H9 (cell line): ENCODE measurements at regions not wholly inside any gene's neighbourhood (a gene's known extent, or its start where the extent isn't known, plus 50 kb on each side); places are given as distances from the start of the nearest gene placed in this dataset.

ENCODE experiments used
- DNase-seq: peaks from one replicate; pipeline ENCODE4 v3.0.0-alpha.2; 2017
- H2AFZ ChIP-seq: one replicate; pipeline ENCODE4 v1.6.1; 2013; ENCODE audit warnings: mild to moderate bottlenecking, low read length, control low read depth, moderate library complexity
- H2AK5ac ChIP-seq: 2 replicates; pipeline ENCODE4 v1.6.1; 2013; ENCODE audit warnings: low read length, control low read depth, mixed read lengths; ENCODE audit not compliant: insufficient read length
- H2BK120ac ChIP-seq: one replicate; pipeline ENCODE4 v1.6.1; 2013; ENCODE audit warnings: low read depth, mild to moderate bottlenecking, low read length, control low read depth, inconsistent platforms; ENCODE audit not compliant: poor library complexity, severe bottlenecking
- H2BK12ac ChIP-seq: 2 replicates; pipeline ENCODE4 v1.6.1; 2013; ENCODE audit warnings: low read length, control low read depth, mixed read lengths, low read depth; ENCODE audit not compliant: insufficient read length
- H2BK15ac ChIP-seq: 2 replicates; pipeline ENCODE4 v1.6.1; 2013; ENCODE audit warnings: low read depth, low read length, control low read depth
- H2BK20ac ChIP-seq: one replicate; pipeline ENCODE4 v1.6.1; 2013; ENCODE audit warnings: low read depth, mild to moderate bottlenecking, low read length, control low read depth, inconsistent platforms; ENCODE audit not compliant: poor library complexity, severe bottlenecking
- H2BK5ac ChIP-seq: 2 replicates; pipeline ENCODE4 v1.6.1; 2013; ENCODE audit warnings: low read length, control low read depth, mixed read lengths; ENCODE audit not compliant: insufficient read length
- H3K14ac ChIP-seq: 2 replicates; pipeline ENCODE4 v1.6.1; 2013; ENCODE audit warnings: low read length, control low read depth; ENCODE audit not compliant: insufficient read depth
- H3K18ac ChIP-seq: 2 replicates; pipeline ENCODE4 v1.6.1; 2013; ENCODE audit warnings: low read depth, mild to moderate bottlenecking, mixed read lengths, low read length, control low read depth; ENCODE audit not compliant: insufficient read length
- H3K23ac ChIP-seq: 2 replicates; pipeline ENCODE4 v1.6.1; 2013; ENCODE audit warnings: low read length, control low read depth, mixed read lengths, low read depth; ENCODE audit not compliant: insufficient read length
- H3K23me2 ChIP-seq: 2 replicates; pipeline ENCODE4 v1.6.1; 2013; ENCODE audit warnings: low read depth, mild to moderate bottlenecking, mixed read lengths, low read length, control low read depth; ENCODE audit not compliant: insufficient read length, poor library complexity, severe bottlenecking
- H3K27ac ChIP-seq: 2 replicates; pipeline ENCODE4 v1.5.1; 2013; ENCODE audit warnings: low read length, control low read depth, mixed read lengths, low read depth; ENCODE audit not compliant: insufficient read length
- H3K27me3 ChIP-seq: 2 replicates; pipeline ENCODE4 v1.6.1; 2013; ENCODE audit warnings: low read length, control low read depth, inconsistent platforms; ENCODE audit not compliant: insufficient read depth
- H3K4ac ChIP-seq: 2 replicates; pipeline ENCODE4 v1.6.1; 2013; ENCODE audit warnings: low read depth, mild to moderate bottlenecking, control low read depth, inconsistent platforms, low read length, moderate library complexity
- H3K4me1 ChIP-seq: 2 replicates; pipeline ENCODE4 v1.6.1; 2013; ENCODE audit warnings: low read length, control low read depth, inconsistent platforms; ENCODE audit not compliant: insufficient read depth
- H3K4me2 ChIP-seq: 2 replicates; pipeline ENCODE4 v1.6.1; 2013; ENCODE audit warnings: low read length, control low read depth, mixed read lengths; ENCODE audit not compliant: insufficient read length, insufficient read depth
- H3K56ac ChIP-seq: 2 replicates; pipeline ENCODE4 v1.6.1; 2013; ENCODE audit warnings: low read depth, mild to moderate bottlenecking, mixed read lengths, low read length, control low read depth; ENCODE audit not compliant: insufficient read length
- H3K79me1 ChIP-seq: 2 replicates; pipeline ENCODE4 v1.6.1; 2013; ENCODE audit warnings: low read depth, mild to moderate bottlenecking, moderate library complexity, low read length, control low read depth, inconsistent platforms; ENCODE audit not compliant: insufficient read depth, poor library complexity, severe bottlenecking
- H3K79me2 ChIP-seq: 2 replicates; pipeline ENCODE4 v1.6.1; 2013; ENCODE audit warnings: low read length, control low read depth, inconsistent platforms; ENCODE audit not compliant: insufficient read depth
- H3K9ac ChIP-seq: 2 replicates; pipeline ENCODE4 v1.6.1; 2013; ENCODE audit warnings: low read length, control low read depth, mixed read lengths; ENCODE audit not compliant: insufficient read length; ENCODE audit errors: extremely low read depth
- H3K9me3 ChIP-seq: one replicate; pipeline ENCODE4 v1.6.1; 2013; ENCODE audit warnings: low read depth, low read length, inconsistent platforms; ENCODE audit not compliant: control insufficient read depth
- H3T11ph ChIP-seq: one replicate; pipeline ENCODE4 v1.6.1; 2013; ENCODE audit warnings: mild to moderate bottlenecking, low read length, control low read depth, inconsistent platforms
- H4K20me1 ChIP-seq: one replicate; pipeline ENCODE4 v1.6.1; 2013; ENCODE audit not compliant: control insufficient read depth, insufficient read length, insufficient read depth
- H4K5ac ChIP-seq: 2 replicates; pipeline ENCODE4 v1.6.1; 2013; ENCODE audit warnings: low read depth, mild to moderate bottlenecking, mixed read lengths, low read length, control low read depth; ENCODE audit not compliant: insufficient read length
- H4K8ac ChIP-seq: replicated peaks from 2 replicates; pipeline ENCODE4 v1.6.1; 2013; ENCODE audit warnings: low read length, control low read depth, mixed read lengths, low read depth; ENCODE audit not compliant: insufficient read length
- H4K91ac ChIP-seq: 2 replicates; pipeline ENCODE4 v1.6.1; 2013; ENCODE audit warnings: low read depth, mild to moderate bottlenecking, moderate library complexity, mixed read lengths, low read length, control low read depth; ENCODE audit not compliant: insufficient read length
- H3K27ac Mint-ChIP-seq, 3 experiments: 2 replicates in 2 of 3; 3 replicates in 1 of 3; pipeline ENCODE4 v1.8.0; 2020 to 2021; ENCODE audit warnings: mixed read lengths in 3 of 3, mild to moderate bottlenecking in 1 of 3, moderate library complexity in 1 of 3
- H3K27me3 Mint-ChIP-seq: 2 replicates; pipeline ENCODE4 v1.8.0; 2021; ENCODE audit warnings: low read depth, mild to moderate bottlenecking, moderate library complexity, mixed read lengths
- H3K36me3 Mint-ChIP-seq, 3 experiments: 2 replicates in 2 of 3; 3 replicates in 1 of 3; pipeline ENCODE4 v1.8.0; 2020 to 2021; ENCODE audit warnings: low read depth in 3 of 3, mixed read lengths in 3 of 3; ENCODE audit not compliant: insufficient read depth in 1 of 3
- H3K4me1 Mint-ChIP-seq, 2 experiments: 2 replicates each; pipeline ENCODE4 v1.8.0; 2020; ENCODE audit warnings: mixed read lengths in 2 of 2
- H3K4me3 Mint-ChIP-seq, 2 experiments: 2 replicates in 1 of 2; 3 replicates in 1 of 2; pipeline ENCODE4 v1.8.0; 2020 to 2021; ENCODE audit warnings: mild to moderate bottlenecking in 2 of 2, mixed read lengths in 2 of 2, moderate library complexity in 1 of 2
- H3K9me3 Mint-ChIP-seq, 2 experiments: 2 replicates in 1 of 2; 3 replicates in 1 of 2; pipeline ENCODE4 v1.8.0; 2020; ENCODE audit warnings: mild to moderate bottlenecking in 2 of 2, mixed read lengths in 2 of 2, moderate library complexity in 1 of 2
- WGBS: extraction: QIAGEN DNeasy Blood & Tissue Kit; methylation state at CpG from one replicate; pipeline ENCODE4 v1.1.7; 2013; ENCODE audit warnings: missing lambda C conversion rate, low lambda C conversion rate, mixed read lengths; ENCODE audit not compliant: insufficient read length; ENCODE audit errors: extremely low coverage; 5-methylcytosine and 5-hydroxymethylcytosine counted together
- TF ChIP-seq, protein P1 (sequence below): fragments of 200-600 bp; sonication (generic); conservative IDR thresholded peaks from 3 replicates; pipeline ENCODE4 v1.8.0; 2021; ENCODE audit warnings: antibody characterized with exemption, mild to moderate bottlenecking

DNA sequence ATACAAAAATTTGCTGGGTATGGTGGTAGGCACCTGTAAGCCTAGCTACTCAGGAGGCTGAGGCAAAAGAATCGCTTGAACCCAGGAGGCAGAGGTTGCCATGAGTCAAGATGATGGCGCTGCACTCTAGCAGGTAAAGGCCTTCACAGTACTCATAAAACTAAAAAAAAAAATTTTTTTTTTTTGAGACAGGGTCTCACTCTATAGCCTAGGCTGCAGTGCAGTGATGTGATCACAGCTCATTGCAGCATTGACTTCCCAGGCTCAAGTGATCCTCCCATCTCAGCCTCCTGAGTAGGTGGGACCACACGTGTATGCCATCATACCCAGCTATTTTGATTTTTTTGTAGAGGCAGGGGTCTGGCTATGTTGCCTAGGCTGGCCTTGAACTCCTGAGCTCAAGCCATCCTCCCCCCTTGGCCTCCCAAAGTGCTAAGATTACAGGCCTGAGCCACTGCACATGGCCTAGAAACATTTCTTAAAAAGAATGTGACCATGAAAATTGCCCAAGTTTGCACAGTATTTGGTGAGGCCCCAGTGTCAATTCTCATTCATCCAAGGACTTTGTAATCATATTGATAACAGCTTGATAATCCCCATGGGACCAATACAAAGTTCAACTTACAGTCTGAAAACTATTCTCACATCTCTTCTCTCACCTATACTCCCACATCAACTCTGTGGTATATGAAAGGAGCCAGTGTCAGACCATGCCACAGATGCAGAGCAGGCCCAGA lies 64.2 kb upstream of the MYCN start:
- Histone ChIP-seq H3K9me3 (peaks cover 4% of the 10 kb centered on the region), H4K5ac (no peak overlapping the region), H3T11ph (no peak overlapping the region), H2BK5ac (no peak overlapping the region), H3K4me2 (no peak overlapping the region), H3K4ac (no peak overlapping the region), H2AFZ (no peak overlapping the region), H3K56ac (no peak overlapping the region), H2BK12ac (no peak overlapping the region), H3K79me1 (no peaks in the 10 kb centered on the region), H3K4me1 (no peaks in the 10 kb centered on the region), H4K8ac (no peak overlapping the region), H2AK5ac (no peak overlapping the region), H2BK20ac (no peak overlapping the region), H3K23ac (no peak overlapping the region), H3K23me2 (no peaks in the 10 kb centered on the region), H3K18ac (no peak overlapping the region), H4K20me1 (no peaks in the 10 kb centered on the region), H3K27ac (no peak overlapping the region), H2BK15ac (no peak overlapping the region), H3K9ac (no peak overlapping the region), H3K79me2 (no peaks in the 10 kb centered on the region), H3K27me3 (no peaks in the 10 kb centered on the region), H2BK120ac (no peak overlapping the region), H4K91ac (no peak overlapping the region), H3K14ac (no peak overlapping the region)
- no peak for DNase-seq
- Mint-ChIP-seq H3K27me3 (peaks cover 1% of the 10 kb centered on the region; the same call in 1 of the 2 replicates), H3K9me3 (peaks cover 17 to 19% of the 10 kb centered on the region in 2 experiments), H3K4me1 (peaks cover 4 to 5% of the 10 kb centered on the region in 2 experiments), H3K36me3 (peaks cover 0 to 7% (median 5%) of the 10 kb centered on the region in 3 experiments; a peak in 3 of 7 replicates), H3K27ac (no peak overlapping the region), H3K4me3 (no peak overlapping the region)
- TF ChIP-seq, protein P1, sequence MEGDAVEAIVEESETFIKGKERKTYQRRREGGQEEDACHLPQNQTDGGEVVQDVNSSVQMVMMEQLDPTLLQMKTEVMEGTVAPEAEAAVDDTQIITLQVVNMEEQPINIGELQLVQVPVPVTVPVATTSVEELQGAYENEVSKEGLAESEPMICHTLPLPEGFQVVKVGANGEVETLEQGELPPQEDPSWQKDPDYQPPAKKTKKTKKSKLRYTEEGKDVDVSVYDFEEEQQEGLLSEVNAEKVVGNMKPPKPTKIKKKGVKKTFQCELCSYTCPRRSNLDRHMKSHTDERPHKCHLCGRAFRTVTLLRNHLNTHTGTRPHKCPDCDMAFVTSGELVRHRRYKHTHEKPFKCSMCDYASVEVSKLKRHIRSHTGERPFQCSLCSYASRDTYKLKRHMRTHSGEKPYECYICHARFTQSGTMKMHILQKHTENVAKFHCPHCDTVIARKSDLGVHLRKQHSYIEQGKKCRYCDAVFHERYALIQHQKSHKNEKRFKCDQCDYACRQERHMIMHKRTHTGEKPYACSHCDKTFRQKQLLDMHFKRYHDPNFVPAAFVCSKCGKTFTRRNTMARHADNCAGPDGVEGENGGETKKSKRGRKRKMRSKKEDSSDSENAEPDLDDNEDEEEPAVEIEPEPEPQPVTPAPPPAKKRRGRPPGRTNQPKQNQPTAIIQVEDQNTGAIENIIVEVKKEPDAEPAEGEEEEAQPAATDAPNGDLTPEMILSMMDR: no peak
- WGBS: no CpG with 5 or more reads among the region's 3 CpGs
